ENCODE measurements at regions not wholly inside any gene's neighbourhood (a gene's known extent, or its start where the extent isn't known, plus 50 kb on each side); places are given as distances from the start of the nearest gene placed in this dataset.

DNA sequence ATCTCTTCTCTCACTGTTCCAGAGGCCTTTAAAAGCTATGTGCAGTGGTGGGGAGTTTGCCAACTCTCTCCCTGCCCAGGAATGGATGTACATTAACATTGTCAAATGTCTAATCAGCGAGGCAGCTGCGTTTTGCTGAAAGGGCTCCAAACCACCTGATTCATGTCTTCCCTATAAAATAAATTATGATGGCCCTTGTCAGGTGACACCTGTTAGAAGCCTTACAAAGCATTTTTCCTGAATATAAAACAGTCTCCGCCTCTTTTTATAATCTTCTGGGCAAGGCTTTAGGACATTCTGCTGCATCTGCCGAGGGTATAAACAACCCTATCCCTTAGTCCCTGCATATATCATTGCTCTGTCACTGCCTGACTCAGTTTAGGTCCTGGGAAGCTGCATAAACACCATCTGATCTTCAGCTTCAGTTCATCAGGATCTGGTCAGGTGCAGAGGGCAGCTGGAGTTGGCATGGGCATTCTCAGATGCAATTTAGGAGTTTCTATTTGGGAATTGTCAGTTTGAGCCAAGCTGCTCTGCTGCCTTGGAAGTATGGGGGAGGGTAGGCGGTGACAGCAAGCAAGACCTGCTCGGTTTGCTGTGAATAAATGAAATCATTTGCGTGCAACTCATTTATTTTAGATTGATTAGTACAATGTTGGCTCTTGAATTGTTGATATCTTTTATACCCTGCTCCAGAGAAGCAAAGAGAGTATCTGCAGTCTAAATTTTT is 103.5 kb downstream of the ACER2 start:
- TF ChIP-seq MYC (IDR thresholded peaks at IDR 0.05; ENCODE audit: low read depth, low read length) (no peak), POLR2A (IDR thresholded peaks at IDR 0.05; ENCODE audit: extremely low read depth, insufficient read length) (no peak)
- TF ChIP-seq, protein P1, sequence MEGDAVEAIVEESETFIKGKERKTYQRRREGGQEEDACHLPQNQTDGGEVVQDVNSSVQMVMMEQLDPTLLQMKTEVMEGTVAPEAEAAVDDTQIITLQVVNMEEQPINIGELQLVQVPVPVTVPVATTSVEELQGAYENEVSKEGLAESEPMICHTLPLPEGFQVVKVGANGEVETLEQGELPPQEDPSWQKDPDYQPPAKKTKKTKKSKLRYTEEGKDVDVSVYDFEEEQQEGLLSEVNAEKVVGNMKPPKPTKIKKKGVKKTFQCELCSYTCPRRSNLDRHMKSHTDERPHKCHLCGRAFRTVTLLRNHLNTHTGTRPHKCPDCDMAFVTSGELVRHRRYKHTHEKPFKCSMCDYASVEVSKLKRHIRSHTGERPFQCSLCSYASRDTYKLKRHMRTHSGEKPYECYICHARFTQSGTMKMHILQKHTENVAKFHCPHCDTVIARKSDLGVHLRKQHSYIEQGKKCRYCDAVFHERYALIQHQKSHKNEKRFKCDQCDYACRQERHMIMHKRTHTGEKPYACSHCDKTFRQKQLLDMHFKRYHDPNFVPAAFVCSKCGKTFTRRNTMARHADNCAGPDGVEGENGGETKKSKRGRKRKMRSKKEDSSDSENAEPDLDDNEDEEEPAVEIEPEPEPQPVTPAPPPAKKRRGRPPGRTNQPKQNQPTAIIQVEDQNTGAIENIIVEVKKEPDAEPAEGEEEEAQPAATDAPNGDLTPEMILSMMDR (IDR thresholded peaks at IDR 0.05; ENCODE audit: low read depth, low read length), result no peak
- TF ChIP-seq, protein P2, sequence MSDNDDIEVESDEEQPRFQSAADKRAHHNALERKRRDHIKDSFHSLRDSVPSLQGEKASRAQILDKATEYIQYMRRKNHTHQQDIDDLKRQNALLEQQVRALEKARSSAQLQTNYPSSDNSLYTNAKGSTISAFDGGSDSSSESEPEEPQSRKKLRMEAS (IDR thresholded peaks at IDR 0.05; ENCODE audit: low read depth, low read length), result no peak
- DNase-seq (ENCODE audit: low read depth), result no peak
- H3K4me3 ChIP-seq (ENCODE audit: low read depth, low read length), result no peak overlapping the region

DNA sequence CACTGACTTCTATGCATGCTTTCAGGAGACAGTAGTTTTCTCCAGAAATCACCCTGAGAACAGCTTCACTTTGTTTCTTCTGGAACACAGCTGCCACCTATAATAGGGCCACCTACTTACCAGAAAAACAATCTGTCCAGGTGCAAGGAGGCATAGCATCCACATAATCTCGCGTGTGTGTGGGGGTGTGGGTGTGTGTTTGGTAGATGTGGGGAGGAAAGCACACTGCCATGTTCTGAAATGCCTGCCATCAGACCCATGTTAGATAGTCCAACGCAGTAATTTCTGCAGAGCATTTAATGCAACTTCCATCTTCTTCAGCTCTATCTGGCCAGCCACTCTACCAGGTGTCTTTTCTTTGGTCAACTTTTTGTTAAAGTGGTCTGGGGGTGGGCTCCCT is 102.9 kb downstream of the ACER2 start:
- DNase-seq (ENCODE audit: low read depth), result no peak

DNA sequence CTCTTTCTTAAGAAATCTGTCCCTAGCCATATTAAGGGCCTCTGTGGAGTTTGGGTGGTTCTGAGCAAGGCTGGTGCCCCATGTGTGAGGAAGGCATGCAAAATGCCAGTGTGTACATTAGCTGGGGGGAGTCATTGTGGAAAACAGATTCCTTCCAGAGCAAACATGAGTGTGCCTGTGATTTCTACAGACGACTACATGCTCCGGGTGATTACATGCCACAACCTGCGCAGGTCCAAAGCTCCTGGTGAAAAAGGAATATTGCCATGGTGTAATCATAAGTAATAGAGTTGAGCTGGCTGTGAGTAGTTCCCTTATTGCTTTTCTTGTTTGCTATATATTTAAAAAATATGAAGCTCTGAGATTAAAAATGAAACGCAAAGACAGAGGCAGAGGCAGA is 102.1 kb downstream of the ACER2 start:
- no peak for DNase-seq (ENCODE audit: low read depth)
- no peak overlapping the region for H3K4me3 ChIP-seq (ENCODE audit: low read depth, low read length)
- TF ChIP-seq POLR2A (IDR thresholded peaks at IDR 0.05; ENCODE audit: extremely low read depth, insufficient read length) (no peak), MYC (IDR thresholded peaks at IDR 0.05; ENCODE audit: low read depth, low read length) (no peak)
- TF ChIP-seq, protein P1 (IDR thresholded peaks at IDR 0.05; ENCODE audit: low read depth, low read length), result no peak
- TF ChIP-seq, protein P2 (IDR thresholded peaks at IDR 0.05; ENCODE audit: low read depth, low read length), result no peak

More for the DNA sequence above, 102.9 kb downstream of the ACER2 start:
- no peak overlapping the region for H3K4me3 ChIP-seq (ENCODE audit: low read depth, low read length)
- TF ChIP-seq MYC (IDR thresholded peaks at IDR 0.05; ENCODE audit: low read depth, low read length), result no peak
- TF ChIP-seq, protein P2 (IDR thresholded peaks at IDR 0.05; ENCODE audit: low read depth, low read length), result no peak
- TF ChIP-seq, protein P1 (IDR thresholded peaks at IDR 0.05; ENCODE audit: low read depth, low read length), result no peak
- TF ChIP-seq POLR2A (IDR thresholded peaks at IDR 0.05; ENCODE audit: extremely low read depth, insufficient read length), result no peak
